ENCODE measurements at regions not wholly inside any gene's neighbourhood (a gene's known extent, or its start where the extent isn't known, plus 50 kb on each side); places are given as distances from the start of the nearest gene placed in this dataset.
"Not testable (repeated sequence)": the region's sequence is repeated elsewhere in the genome, so short reads cannot be mapped to it uniquely, and the experiment has no call there.

- not testable (repeated sequence) for TF ChIP-seq CTCF (IDR thresholded peaks at IDR 0.05; ENCODE audit: poor library complexity, severe bottlenecking); EZH2 (IDR thresholded peaks at IDR 0.05; ENCODE audit: borderline replicate concordance, insufficient read depth, low read length, poor library complexity, severe bottlenecking); TAF1 (IDR thresholded peaks at IDR 0.05; ENCODE audit: low read depth); RAD21 (conservative IDR thresholded peaks at IDR 0.05); REST (IDR thresholded peaks at IDR 0.05; ENCODE audit: borderline replicate concordance); POLR2AphosphoS5 (IDR thresholded peaks at IDR 0.05)
Measured at GRCh38 chr5:71343994-71344393, 111.5 kb upstream of the BDP1 start.
